BE2C (cell line): ENCODE measurements at regions not wholly inside any gene's neighbourhood (a gene's known extent, or its start where the extent isn't known, plus 50 kb on each side); places are given as distances from the start of the nearest gene placed in this dataset.

Experiments
- DNase-seq: peaks from one replicate; pipeline ENCODE4 v3.0.0-alpha.2; 2020
- H3K27me3 ChIP-seq: fragments of 250-450 bp; sonication (Bioruptor Pico); 2 replicates; pipeline ENCODE4 v1.5.1; 2020; ENCODE audit warnings: mild to moderate bottlenecking
- H3K36me3 ChIP-seq: fragments of 250-450 bp; sonication (Bioruptor Pico); 2 replicates; pipeline ENCODE4 v1.5.1; 2020; ENCODE audit warnings: mild to moderate bottlenecking
- H3K4me1 ChIP-seq: fragments of 250-450 bp; sonication (Bioruptor Pico); 2 replicates; pipeline ENCODE4 v1.5.1; 2020
- H3K4me3 ChIP-seq: 2 replicates; pipeline ENCODE4 v1.5.1; 2011; ENCODE audit warnings: low read depth, low read length
- H3K9me3 ChIP-seq: fragments of 250-450 bp; sonication (Bioruptor Pico); 2 replicates; pipeline ENCODE4 v1.5.1; 2020
- TF ChIP-seq, protein P1 (sequence below): IDR thresholded peaks from 2 replicates; pipeline ENCODE4 v1.5.1; 2012; ENCODE audit warnings: mild to moderate bottlenecking, low read depth, low read length

DNA sequence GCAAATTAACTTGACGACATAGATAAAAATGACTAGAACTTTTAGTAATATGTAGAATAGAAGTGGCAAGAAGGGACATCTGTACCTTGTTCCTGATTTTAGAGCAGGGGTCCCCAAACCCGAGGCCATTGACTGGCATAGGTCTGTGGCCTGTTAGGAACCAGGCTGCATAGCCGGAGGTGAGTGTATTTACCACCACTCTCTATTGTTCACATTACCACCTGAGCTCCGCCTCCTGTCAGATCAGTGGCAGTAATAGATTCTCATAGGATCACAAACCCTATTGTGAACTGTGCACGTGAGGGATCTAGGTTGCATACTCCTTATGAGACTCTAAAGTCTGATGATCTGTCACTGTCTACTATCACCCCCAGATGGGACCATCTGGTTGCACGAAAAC lies 113.6 kb upstream of the AVPR1A start:
- TF ChIP-seq, protein P1, sequence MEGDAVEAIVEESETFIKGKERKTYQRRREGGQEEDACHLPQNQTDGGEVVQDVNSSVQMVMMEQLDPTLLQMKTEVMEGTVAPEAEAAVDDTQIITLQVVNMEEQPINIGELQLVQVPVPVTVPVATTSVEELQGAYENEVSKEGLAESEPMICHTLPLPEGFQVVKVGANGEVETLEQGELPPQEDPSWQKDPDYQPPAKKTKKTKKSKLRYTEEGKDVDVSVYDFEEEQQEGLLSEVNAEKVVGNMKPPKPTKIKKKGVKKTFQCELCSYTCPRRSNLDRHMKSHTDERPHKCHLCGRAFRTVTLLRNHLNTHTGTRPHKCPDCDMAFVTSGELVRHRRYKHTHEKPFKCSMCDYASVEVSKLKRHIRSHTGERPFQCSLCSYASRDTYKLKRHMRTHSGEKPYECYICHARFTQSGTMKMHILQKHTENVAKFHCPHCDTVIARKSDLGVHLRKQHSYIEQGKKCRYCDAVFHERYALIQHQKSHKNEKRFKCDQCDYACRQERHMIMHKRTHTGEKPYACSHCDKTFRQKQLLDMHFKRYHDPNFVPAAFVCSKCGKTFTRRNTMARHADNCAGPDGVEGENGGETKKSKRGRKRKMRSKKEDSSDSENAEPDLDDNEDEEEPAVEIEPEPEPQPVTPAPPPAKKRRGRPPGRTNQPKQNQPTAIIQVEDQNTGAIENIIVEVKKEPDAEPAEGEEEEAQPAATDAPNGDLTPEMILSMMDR: no peak
- Histone ChIP-seq H3K9me3 (no peaks in the 10 kb centered on the region), H3K4me3 (no peak overlapping the region), H3K4me1 (no peaks in the 10 kb centered on the region), H3K27me3 (no peaks in the 10 kb centered on the region), H3K36me3 (no peaks in the 10 kb centered on the region)
- no peak for DNase-seq

DNA sequence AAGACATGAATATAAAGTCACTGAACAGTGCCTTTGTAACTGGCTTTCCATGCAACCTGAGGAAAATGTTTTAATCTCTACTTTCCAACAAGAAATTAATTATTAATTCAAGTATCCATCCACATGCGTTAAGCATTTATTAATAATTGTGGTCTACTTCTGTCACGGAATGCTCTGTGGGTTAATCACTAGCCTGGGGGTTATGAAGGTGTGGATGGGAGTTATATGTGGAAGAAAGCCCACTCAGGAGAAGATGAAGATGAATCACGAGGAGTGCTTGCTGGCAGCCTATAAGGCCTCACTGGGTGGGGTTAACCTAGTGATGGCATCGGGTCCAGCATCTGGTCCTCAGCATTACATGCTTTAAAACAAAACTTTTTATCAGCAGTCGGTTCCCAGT lies 99.5 kb upstream of the AVPR1A start:
- TF ChIP-seq, protein P1: no peak
- no peaks in the 10 kb centered on the region for H3K36me3 ChIP-seq
- H3K27me3 ChIP-seq: no peaks in the 10 kb centered on the region
- no peaks in the 10 kb centered on the region for H3K4me1 ChIP-seq
- H3K9me3 ChIP-seq: no peaks in the 10 kb centered on the region
- H3K4me3 ChIP-seq: no peak overlapping the region
- DNase-seq: no peak

DNA sequence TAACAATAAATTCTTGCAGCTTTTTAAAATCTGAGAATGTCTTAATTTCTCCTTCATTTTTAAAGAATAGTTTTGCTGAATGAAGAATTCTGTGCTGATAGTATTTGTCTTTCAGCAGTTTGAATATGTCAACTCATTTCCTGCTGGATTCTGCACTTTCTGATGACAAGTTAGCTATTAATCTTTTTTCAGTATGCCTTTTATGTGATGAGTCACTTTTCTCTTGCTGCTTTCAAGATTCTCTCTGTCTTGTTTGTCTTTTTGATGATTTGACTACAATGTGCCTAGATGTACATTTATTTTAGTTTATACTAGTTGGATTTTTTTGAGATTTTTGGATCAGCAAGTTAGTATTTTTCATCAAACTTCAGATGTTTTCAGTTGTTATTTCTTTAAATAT lies 87.9 kb upstream of the AVPR1A start:
- no peak for DNase-seq
- TF ChIP-seq, protein P1: no peak

DNA sequence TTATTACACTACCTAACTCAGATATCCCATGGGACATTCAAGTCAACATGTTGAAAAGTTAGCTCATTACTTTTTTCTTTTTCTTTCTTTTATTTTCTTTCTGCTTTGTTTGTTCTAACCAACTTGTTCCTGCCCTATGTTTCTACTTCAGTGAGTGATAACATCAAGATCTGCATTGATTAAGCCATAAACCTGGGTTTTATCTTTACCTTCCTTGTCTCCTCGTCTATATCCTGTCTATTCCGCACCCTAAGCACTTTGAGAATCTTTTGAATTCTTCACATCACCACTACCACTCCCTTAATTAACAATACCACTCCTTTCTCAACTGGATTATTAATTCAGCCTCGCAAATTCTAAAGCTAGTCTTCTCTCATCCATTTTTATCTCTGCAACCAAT lies 81.9 kb upstream of the AVPR1A start:
- Histone ChIP-seq H3K36me3 (no peaks in the 10 kb centered on the region), H3K9me3 (no peaks in the 10 kb centered on the region), H3K4me3 (no peak overlapping the region), H3K27me3 (no peaks in the 10 kb centered on the region), H3K4me1 (no peaks in the 10 kb centered on the region)
- no peak for DNase-seq
- TF ChIP-seq, protein P1: no peak

More for the DNA sequence above, 87.9 kb upstream of the AVPR1A start:
- Histone ChIP-seq H3K4me1 (no peaks in the 10 kb centered on the region), H3K9me3 (no peaks in the 10 kb centered on the region), H3K27me3 (no peaks in the 10 kb centered on the region), H3K36me3 (no peaks in the 10 kb centered on the region), H3K4me3 (no peak overlapping the region)

DNA sequence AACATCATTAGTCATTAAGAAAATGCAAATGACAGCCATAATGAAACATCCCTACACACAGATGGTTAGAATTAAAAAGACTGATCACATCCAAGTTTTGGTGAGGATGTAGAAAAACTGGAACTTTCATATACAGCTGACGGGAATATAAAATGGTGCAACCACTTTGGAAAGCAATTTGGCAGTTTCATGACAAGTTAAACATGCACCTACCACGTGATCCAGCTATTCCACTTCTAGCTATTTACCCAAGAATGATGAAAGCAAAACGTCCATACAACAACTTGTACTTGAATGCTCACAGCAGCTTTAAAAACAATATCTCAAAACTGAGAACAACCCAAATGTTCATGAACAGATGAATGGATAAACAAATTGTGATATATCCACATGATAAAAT lies 77.9 kb upstream of the AVPR1A start:
- no peak for DNase-seq
- Histone ChIP-seq H3K27me3 (no peaks in the 10 kb centered on the region), H3K9me3 (no peaks in the 10 kb centered on the region), H3K36me3 (no peaks in the 10 kb centered on the region), H3K4me1 (no peaks in the 10 kb centered on the region), H3K4me3 (no peak overlapping the region)
- TF ChIP-seq, protein P1: no peak

DNA sequence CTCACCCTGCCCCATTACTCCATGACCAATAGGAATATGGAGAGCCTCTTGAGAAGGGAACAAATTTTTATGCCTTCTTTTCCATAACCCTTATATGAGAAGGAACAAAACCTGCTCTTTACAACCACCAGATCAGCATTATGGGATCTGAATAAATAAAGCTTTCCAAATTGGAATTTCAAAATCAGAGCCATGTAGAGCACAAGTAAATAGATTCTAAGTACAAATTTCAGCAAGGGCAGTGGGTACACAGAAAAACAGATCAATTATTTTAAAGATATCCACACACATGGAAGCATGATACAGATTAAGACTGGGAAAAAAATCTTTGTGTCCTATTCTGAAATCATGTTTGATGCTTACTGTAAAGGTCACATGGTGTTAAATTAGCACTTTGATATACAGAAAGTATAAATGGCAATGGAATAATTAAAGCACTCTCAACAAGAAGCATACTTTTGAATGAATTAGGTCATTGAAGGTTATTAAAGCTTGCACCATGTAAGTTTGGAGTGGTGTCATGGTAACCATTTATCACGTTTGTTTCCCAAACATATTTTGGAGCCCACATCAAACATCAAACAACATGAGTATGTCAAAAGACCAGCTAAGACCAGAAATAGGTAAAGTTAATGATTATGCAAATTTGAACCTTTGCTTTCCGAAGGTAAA lies 75.9 kb upstream of the AVPR1A start:
- Histone ChIP-seq H3K9me3 (no peaks in the 10 kb centered on the region), H3K4me1 (no peaks in the 10 kb centered on the region), H3K4me3 (no peak overlapping the region), H3K27me3 (no peaks in the 10 kb centered on the region), H3K36me3 (no peaks in the 10 kb centered on the region)
- TF ChIP-seq, protein P1: no peak
- no peak for DNase-seq
